ENCODE measurements at regions not wholly inside any gene's neighbourhood (a gene's known extent, or its start where the extent isn't known, plus 50 kb on each side); places are given as distances from the start of the nearest gene placed in this dataset.

DNA sequence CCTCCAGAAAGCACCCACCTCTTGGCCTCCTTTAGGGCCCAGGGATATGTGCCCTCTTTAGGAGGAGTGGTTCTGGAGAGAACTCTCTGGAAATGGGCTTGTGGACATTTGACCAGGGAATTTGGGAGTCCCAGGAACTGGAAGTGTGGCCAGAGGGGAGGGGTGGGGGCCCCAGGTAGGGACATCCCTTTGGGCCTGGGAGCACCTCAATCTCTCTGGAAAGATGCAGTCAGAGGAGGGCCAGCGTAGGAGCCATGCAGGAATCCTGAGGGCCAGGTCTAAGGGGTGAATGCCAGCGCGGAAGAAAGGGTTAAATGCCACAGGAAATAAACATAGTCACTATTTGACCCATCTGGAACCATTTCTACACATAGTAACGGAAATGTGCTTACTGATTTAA, 50.3 kb upstream of the ITGA11 start:
- Histone ChIP-seq H3K36me3 (ENCODE audit: control insufficient read depth, insufficient read depth, low read length) (no peaks in the 10 kb centered on the region), H3K27me3 (ENCODE audit: control insufficient read depth, insufficient read depth, low read length) (no peaks in the 10 kb centered on the region), H3K4me1 (ENCODE audit: control insufficient read depth, insufficient read depth, low read length) (peaks cover 4% of the 10 kb centered on the region), H3K9me3 (ENCODE audit: control insufficient read depth, insufficient read depth, low read length) (no peaks in the 10 kb centered on the region), H3K27ac (ENCODE audit: low read depth, low read length) (no peak overlapping the region), H3K4me3 (ENCODE audit: low read depth, low read length) (no peak overlapping the region)
- no CpG with 5 or more reads among the region's 4 CpGs for WGBS (ENCODE audit: insufficient coverage)
- DNase-seq (ENCODE audit: low read depth in 4 of 6, low spot score in 6 of 6): no peak

DNA sequence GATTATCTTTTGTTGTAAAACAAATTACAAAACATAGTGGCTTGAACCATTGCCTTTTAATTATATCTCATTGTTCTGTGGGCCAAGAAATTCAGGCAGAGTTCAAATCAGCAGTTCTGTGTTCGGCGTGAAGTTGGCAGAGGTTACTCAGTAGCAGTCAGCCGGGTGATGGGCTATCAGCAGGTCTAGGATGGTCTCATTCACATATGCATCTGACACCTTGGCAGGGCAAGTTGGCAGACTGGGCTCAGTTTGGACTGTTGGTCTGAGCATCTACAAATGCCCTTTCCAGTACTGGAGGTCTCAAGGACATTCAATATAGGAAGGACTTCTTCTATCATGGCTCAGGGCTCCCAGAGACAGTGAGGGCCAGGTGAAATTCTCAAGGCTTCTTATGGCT, 51.2 kb upstream of the ITGA11 start:
- Histone ChIP-seq H3K4me3 (ENCODE audit: low read depth, low read length) (no peak overlapping the region), H3K4me1 (ENCODE audit: control insufficient read depth, insufficient read depth, low read length) (peaks cover 4% of the 10 kb centered on the region), H3K27ac (ENCODE audit: low read depth, low read length) (no peak overlapping the region), H3K27me3 (ENCODE audit: control insufficient read depth, insufficient read depth, low read length) (no peaks in the 10 kb centered on the region), H3K9me3 (ENCODE audit: control insufficient read depth, insufficient read depth, low read length) (no peaks in the 10 kb centered on the region), H3K36me3 (ENCODE audit: control insufficient read depth, insufficient read depth, low read length) (no peaks in the 10 kb centered on the region)
- WGBS (ENCODE audit: insufficient coverage): 73% methylated on average over 3 of the region's 3 CpGs
- DNase-seq (ENCODE audit: low read depth in 4 of 6, low spot score in 6 of 6): no peak

DNA sequence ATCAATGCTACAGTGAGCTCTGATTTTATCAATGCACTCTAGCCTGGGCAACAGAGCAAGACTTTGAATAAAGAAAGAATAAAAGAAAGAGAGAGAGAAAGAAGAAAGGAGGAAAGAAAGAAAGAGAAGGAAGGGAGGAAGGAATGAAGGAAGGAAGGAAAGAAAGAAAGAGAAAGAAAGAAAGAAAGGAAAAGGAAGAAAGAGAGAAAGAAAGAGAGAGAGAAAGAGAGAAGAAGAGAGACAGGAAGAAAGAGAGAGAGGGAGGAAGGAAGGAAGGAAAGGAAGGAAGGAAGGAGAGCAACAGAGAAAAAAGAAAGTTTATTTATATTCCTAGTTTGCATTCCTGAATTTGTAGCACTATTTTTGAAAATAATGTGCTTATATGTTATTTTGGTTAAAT, 52.3 kb upstream of the ITGA11 start:
- Histone ChIP-seq H3K27me3 (ENCODE audit: control insufficient read depth, insufficient read depth, low read length) (no peaks in the 10 kb centered on the region), H3K9me3 (ENCODE audit: control insufficient read depth, insufficient read depth, low read length) (no peaks in the 10 kb centered on the region), H3K4me3 (ENCODE audit: low read depth, low read length) (no peak overlapping the region), H3K36me3 (ENCODE audit: control insufficient read depth, insufficient read depth, low read length) (no peaks in the 10 kb centered on the region), H3K27ac (ENCODE audit: low read depth, low read length) (no peak overlapping the region), H3K4me1 (ENCODE audit: control insufficient read depth, insufficient read depth, low read length) (no peaks in the 10 kb centered on the region)
- no peak for DNase-seq (ENCODE audit: low read depth in 4 of 6, low spot score in 6 of 6)

DNA sequence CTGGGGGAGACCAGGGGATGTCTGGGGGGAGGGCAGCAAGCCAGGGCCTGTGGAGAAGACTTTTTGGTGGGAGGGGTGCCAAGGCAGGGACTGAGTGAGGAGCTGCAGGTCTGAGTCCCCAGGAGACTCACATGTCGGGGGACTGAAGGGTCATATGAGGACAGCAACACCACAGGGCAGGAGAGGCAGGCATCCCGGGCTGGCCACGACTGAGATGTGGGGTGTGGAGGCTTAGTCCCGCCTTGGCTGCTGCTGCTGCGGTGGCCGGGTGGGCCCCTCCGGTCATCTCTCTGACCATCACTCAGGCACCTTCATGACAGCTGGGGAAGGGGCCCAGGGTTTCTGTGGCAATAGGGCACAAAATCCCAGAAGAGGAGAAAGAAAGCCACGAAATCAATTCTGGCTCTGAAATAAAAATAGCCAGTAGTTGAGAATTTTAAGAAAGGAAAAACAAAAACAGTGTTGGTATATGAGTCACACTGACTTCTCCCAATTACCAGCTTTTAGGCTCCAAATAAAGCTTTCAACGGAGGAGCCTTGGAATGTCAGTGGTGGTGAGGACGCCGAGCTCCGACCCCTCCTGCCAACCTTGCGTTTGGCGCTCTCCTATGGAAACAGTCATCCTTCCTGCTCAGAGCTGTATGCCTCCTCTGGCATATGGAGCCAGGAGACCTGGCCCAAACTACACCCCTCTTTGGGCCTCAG, 52.9 kb upstream of the ITGA11 start:
- H3K36me3 ChIP-seq (ENCODE audit: control insufficient read depth, insufficient read depth, low read length): no peaks in the 10 kb centered on the region
- no peak overlapping the region for H3K4me3 ChIP-seq (ENCODE audit: low read depth, low read length)
- no peaks in the 10 kb centered on the region for H3K9me3 ChIP-seq (ENCODE audit: control insufficient read depth, insufficient read depth, low read length)
- no peaks in the 10 kb centered on the region for H3K4me1 ChIP-seq (ENCODE audit: control insufficient read depth, insufficient read depth, low read length)
- DNase-seq (ENCODE audit: low read depth in 4 of 6, low spot score in 6 of 6): no peak
- 50% methylated on average over 13 of the region's 14 CpGs for WGBS (ENCODE audit: insufficient coverage)
- no peak overlapping the region for H3K27ac ChIP-seq (ENCODE audit: low read depth, low read length)
- no peaks in the 10 kb centered on the region for H3K27me3 ChIP-seq (ENCODE audit: control insufficient read depth, insufficient read depth, low read length)

DNA sequence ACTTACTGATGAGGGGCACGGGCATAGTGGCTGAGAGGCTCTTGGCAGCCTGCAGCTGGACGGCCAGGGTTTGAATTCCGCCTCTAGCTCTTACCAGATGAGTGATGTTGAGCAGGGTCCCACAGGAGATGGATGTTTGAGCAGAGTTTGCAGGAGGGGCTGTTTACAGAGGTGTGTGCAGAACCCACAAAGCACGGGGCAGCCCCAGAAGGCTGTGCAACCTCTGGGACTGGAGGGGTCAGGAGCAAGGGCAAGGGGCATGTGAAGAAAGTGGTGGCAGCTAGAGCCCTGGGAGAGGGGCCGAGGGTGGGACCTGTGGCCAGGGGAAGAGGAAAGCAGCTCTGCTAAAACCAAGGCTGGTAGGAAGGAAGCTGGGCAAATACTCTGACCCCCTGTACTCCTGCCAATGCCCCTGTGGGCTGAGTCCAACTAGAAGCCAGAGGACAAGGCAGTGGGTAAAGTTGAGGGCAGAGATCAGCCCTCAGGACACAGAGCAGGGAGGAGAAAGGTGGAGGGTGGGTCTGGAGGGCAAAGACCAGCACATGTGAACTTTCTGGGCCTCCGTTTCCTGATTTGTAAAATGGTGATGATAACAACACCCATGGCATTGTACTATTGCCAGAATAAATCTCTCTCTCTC, 53.9 kb upstream of the ITGA11 start:
- Histone ChIP-seq H3K4me3 (ENCODE audit: low read depth, low read length) (no peak overlapping the region), H3K27ac (ENCODE audit: low read depth, low read length) (no peak overlapping the region), H3K27me3 (ENCODE audit: control insufficient read depth, insufficient read depth, low read length) (no peaks in the 10 kb centered on the region), H3K36me3 (ENCODE audit: control insufficient read depth, insufficient read depth, low read length) (no peaks in the 10 kb centered on the region), H3K4me1 (ENCODE audit: control insufficient read depth, insufficient read depth, low read length) (no peaks in the 10 kb centered on the region), H3K9me3 (ENCODE audit: control insufficient read depth, insufficient read depth, low read length) (no peaks in the 10 kb centered on the region)
- DNase-seq (ENCODE audit: low read depth in 4 of 6, low spot score in 6 of 6): no peak
- WGBS (ENCODE audit: insufficient coverage): 68% methylated on average over 5 of the region's 6 CpGs

DNA sequence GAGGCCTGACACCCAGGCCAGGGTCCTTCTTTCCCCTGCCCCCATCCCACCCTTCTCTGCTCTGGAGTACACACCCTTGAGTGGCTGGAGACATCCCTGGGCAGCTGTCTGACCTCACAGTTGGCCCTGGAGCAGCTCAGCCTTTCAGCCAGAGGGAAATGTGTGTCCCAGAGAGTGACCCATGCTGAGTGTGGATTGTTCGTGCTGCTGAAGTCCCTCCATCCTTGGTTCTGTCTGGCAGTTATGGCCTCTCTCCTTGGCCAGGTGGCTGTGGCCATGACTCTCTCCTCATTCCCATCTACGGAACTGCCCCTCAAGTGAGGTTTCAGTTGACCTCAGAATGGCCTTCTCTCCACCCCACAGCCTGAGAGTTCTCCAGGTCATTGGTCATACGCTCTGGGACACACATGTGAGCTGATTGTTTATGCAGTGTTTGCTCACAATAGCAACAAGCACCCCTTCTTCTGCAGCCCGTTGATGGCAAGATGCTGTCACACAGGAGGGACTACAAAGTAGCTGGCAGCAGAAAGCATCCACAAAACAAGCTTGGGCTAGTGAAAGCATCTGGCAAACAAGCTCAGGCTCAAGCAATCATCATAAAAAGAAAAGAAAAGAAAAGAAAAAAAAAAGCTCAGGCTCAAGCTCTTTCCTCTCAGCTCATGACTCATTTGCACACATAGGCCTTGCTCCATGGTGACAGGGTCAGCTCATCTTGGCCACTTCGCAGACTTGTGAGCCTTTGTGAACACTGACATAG, 55.3 kb upstream of the ITGA11 start:
- Histone ChIP-seq H3K4me1 (ENCODE audit: control insufficient read depth, insufficient read depth, low read length) (no peaks in the 10 kb centered on the region), H3K4me3 (ENCODE audit: low read depth, low read length) (no peak overlapping the region), H3K9me3 (ENCODE audit: control insufficient read depth, insufficient read depth, low read length) (no peaks in the 10 kb centered on the region), H3K36me3 (ENCODE audit: control insufficient read depth, insufficient read depth, low read length) (no peaks in the 10 kb centered on the region), H3K27me3 (ENCODE audit: control insufficient read depth, insufficient read depth, low read length) (no peaks in the 10 kb centered on the region), H3K27ac (ENCODE audit: low read depth, low read length) (no peak overlapping the region)
- no peak for DNase-seq (ENCODE audit: low read depth in 4 of 6, low spot score in 6 of 6)
- 80% methylated on average over 3 of the region's 5 CpGs for WGBS (ENCODE audit: insufficient coverage)

DNA sequence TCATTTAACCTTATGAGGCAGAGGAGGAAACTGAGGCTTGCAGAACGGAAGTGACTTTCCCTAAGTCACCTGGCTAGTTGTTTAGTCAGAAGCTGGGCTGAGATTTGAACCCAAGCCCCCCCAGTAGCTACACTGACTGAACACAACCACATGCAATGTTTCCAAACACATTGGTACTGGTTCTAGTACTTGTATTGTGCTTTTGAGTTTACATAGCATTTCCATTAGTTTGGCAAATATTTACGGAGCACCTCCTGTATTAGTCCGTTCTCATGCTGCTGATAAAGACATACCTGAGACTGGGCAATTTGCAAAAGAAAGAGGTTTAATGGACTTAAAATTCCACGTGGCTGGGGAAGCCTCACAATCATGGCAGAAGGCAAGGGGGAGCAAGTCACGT, 56.3 kb upstream of the ITGA11 start:
- Histone ChIP-seq H3K36me3 (ENCODE audit: control insufficient read depth, insufficient read depth, low read length) (no peaks in the 10 kb centered on the region), H3K4me3 (ENCODE audit: low read depth, low read length) (no peak overlapping the region), H3K9me3 (ENCODE audit: control insufficient read depth, insufficient read depth, low read length) (no peaks in the 10 kb centered on the region), H3K27me3 (ENCODE audit: control insufficient read depth, insufficient read depth, low read length) (no peaks in the 10 kb centered on the region), H3K4me1 (ENCODE audit: control insufficient read depth, insufficient read depth, low read length) (no peaks in the 10 kb centered on the region), H3K27ac (ENCODE audit: low read depth, low read length) (no peak overlapping the region)
- 58% methylated on average over 5 of the region's 5 CpGs for WGBS (ENCODE audit: insufficient coverage)
- no peak for DNase-seq (ENCODE audit: low read depth in 4 of 6, low spot score in 6 of 6)

DNA sequence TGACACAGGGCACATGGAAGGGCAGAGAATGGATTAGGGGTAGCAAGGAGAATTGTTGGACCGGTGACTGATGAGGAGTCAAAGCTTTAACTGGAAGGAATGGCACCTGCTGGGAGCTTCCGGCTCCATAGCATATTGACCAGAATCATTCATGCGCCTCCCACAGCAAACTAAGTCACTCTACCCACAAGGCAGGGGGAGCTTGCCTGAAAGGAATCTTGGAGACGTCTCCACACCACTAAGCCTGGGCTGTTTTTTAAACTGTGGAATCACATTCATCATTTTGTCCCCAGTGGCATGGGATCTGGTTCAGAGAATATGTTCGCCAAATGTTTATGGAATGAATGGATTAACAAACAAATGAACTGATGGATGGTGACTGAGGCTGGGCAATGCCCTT, 57.0 kb upstream of the ITGA11 start:
- Histone ChIP-seq H3K36me3 (ENCODE audit: control insufficient read depth, insufficient read depth, low read length) (no peaks in the 10 kb centered on the region), H3K4me3 (ENCODE audit: low read depth, low read length) (no peak overlapping the region), H3K9me3 (ENCODE audit: control insufficient read depth, insufficient read depth, low read length) (no peaks in the 10 kb centered on the region), H3K27ac (ENCODE audit: low read depth, low read length) (no peak overlapping the region), H3K4me1 (ENCODE audit: control insufficient read depth, insufficient read depth, low read length) (no peaks in the 10 kb centered on the region), H3K27me3 (ENCODE audit: control insufficient read depth, insufficient read depth, low read length) (no peaks in the 10 kb centered on the region)
- no peak for DNase-seq (ENCODE audit: low read depth in 4 of 6, low spot score in 6 of 6)
- 33% methylated on average over 1 of the region's 5 CpGs for WGBS (ENCODE audit: insufficient coverage)

DNA sequence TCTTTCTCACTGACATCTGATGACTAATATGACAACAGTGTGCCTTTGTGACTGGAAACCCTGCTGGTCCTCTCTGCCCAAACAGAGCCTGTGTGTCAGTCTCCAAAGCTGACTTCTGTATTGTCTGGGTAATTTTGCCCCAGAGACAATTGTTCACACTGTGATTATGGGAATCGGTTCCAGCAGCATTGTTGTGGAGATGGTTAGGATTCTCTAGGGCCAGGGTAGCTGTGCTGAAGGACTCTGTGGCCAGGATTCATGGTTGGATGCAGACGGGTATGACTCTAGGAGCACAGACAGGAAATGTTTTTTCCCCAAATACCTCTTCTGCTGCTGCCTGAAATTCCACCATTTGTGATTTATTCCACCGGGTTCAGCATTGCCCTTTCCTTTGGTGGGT, 57.5 kb upstream of the ITGA11 start:
- H3K27me3 ChIP-seq (ENCODE audit: control insufficient read depth, insufficient read depth, low read length): no peaks in the 10 kb centered on the region
- peak in 1 of 6 donors; percentile 24 for DNase-seq (ENCODE audit: low read depth in 4 of 6, low spot score in 6 of 6)
- H3K36me3 ChIP-seq (ENCODE audit: control insufficient read depth, insufficient read depth, low read length): no peaks in the 10 kb centered on the region
- no peaks in the 10 kb centered on the region for H3K9me3 ChIP-seq (ENCODE audit: control insufficient read depth, insufficient read depth, low read length)
- WGBS (ENCODE audit: insufficient coverage): 42% methylated on average over 1 of the region's 3 CpGs
- no peak overlapping the region for H3K4me3 ChIP-seq (ENCODE audit: low read depth, low read length)
- no peak overlapping the region for H3K27ac ChIP-seq (ENCODE audit: low read depth, low read length)
- no peaks in the 10 kb centered on the region for H3K4me1 ChIP-seq (ENCODE audit: control insufficient read depth, insufficient read depth, low read length)
